GM21825 (cell line): ENCODE measurements at regions not wholly inside any gene's neighbourhood (a gene's known extent, or its start where the extent isn't known, plus 50 kb on each side); places are given as distances from the start of the nearest gene placed in this dataset.
"Not testable (repeated sequence)": the region's sequence is repeated elsewhere in the genome, so short reads cannot be mapped to it uniquely, and the experiment has no call there.

Experiments used
- ATAC-seq: cut with Tn5 transposase; IDR thresholded peaks from one replicate; pipeline ENCODE4 v1.9.1; 2021; ENCODE audit warnings: mild to moderate bottlenecking, moderate library complexity; ENCODE audit not compliant: unreplicated experiment

DNA sequence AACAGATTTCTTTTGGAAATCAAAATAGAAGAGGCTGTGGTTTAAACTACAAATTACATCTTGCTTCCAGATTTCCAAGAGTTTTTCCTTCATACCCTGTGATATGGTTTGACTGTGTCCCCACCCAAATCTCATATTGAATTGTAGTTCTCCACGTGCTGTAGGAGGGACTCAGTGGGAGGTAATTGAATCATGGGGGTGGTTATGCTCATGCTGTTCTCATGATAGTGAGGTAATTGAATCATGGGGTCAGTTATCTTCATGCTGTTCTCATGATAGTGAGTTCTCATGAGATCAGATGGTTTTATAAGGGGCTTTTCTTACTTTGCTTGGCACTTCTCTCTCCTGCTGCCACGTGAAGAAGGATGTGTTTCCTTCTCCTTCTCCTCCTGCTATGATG lies 687.0 kb upstream of the ZNF608 start:
- no peak for ATAC-seq

DNA sequence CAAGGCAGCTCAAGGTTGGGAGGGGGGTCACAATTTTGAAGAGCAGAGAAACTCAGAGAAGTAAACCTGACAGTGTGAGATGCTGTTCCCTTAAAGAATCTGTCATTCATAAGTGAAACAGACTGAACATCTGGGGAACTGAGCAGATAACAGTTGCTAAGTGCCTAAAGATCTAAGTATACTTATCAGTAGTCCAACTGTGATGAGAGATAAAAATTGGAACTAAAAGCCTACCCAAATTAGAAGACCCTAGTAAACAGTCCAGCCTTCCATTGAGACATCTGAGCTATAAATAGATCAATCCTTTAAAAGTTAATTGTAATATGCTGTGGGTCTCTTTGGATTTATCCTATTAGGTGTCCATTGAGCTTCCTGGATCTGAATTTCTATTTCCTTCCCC lies 692.8 kb upstream of the ZNF608 start:
- no peak for ATAC-seq

DNA sequence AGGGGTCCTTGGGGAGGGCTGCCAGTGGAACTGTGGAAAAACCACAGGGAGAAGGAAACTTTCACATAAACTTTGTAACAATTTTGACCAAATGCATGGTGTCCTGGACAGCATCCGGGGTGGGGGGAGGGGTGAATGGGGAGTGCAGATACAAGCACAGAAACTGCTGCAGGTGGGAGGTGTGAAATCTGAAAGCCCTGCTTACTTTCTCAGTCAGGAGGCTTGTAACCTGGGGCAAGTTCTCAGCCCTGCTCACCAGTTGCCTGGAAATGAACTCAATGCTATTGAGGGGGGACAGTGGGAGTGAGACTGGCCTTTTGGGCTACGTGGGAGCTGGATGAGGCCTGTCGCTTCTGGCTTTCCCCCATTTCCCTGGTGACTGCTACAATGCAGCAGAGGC lies 694.5 kb upstream of the ZNF608 start:
- ATAC-seq, result no peak

DNA sequence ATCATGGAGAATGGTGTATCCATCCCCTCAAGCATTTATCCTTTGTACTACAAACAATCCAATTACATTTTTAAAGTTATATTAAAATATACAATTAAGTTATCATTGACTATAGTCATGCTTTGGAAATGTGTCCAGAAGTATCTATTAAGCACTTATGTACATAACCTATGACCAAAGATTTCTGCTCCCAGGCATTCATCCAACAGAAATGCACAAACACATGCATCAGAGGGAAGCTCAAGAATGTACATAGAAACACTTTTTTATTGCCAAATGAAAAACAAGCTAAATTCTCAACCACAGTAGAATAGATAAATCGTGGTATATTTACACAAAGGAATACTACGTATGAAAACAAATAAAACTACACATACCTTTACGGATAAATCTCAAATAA lies 700.5 kb upstream of the ZNF608 start:
- no peak for ATAC-seq

DNA sequence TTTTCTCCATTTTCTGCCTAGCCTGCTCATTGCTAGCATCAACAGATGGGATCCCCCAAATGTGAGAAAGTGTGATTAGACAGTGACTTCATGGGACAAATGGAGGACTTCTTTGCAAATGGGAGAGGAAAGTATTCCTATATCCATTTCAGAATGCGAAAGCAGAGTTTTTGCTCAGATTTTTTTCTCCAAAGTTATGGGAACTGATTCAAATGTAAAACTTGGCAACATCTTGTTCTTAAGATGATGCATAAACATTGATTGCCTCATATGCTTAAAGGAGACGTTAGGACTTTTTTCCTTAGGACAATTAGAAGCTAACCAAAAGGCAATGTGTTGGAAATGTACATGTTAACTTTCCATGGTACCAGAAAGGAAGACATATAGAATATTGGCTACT lies 704.3 kb upstream of the ZNF608 start:
- ATAC-seq, result no peak

DNA sequence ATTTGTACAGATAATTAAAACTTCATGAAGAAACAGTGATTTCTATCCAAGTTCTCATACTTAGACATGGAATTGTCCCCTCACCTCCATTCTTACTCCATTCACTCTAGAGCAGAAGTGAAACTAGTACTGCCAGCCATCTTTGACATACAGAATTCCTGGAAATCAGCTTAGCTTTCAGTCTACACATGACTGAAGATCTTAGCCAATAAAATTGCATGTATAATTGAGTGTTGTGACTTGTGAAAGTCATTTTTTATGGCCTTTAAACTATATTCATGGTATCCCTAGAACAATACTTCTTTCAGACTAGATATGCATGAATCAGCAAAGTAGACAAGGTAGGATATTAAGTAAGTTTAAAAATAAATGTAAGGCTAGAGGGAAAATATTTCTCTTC lies 705.2 kb upstream of the ZNF608 start:
- no peak for ATAC-seq

DNA sequence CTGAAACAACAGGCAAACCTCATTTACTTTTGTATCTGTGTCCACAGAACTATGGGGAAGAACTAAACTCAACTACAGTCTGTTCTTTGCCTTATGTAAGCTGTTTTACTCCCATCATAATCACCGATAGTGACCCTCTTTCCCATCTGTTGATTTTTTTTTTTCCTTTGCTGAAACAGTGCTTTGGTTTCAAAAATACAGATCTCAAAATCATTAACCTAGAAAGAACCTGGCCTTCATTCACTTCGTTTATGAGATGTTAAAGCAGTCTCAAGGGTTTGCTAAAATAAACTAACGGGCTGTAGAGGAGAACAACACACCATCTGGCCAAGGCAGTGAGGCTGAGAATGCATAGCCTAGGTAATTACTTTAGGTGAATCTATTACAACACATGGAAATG lies 706.6 kb upstream of the ZNF608 start:
- ATAC-seq, result no peak

DNA sequence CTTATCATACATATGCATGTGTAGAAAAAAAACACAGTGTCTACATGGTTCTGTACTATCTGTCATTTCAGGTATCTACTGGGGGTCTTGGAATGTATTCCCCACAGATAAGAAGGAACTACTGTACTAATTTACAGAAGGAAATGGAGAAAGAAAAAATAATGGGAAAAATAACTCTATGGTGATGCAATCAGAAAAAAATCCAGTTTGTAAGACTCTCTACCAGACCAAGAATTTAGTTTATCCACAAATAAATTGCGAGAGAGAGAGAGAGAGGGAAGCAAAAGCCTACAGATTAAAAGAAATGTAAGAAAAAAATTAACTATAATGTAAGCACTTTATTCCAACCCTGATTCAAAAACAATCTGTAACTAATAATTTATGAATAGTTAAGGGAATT lies 708.6 kb upstream of the ZNF608 start:
- ATAC-seq, result no peak

DNA sequence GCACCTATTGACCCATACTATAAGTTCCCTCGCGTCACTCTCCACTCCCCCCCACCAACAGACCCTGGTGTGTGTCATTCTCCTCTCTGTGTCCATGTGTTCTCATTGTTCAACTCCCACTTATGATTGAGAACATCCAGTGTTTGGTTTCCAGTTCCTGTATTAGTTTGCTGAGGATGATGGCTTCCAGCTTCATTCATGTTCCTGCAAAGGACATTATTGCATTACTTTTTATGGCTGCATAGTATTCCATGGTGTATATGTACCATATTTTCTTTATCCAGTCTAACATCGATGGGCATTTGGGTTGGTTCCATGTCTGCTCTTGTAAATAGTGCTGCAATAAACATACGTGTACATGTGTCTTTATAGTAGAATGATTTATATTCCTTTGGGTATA lies 709.6 kb upstream of the ZNF608 start:
- not testable (repeated sequence) for ATAC-seq

DNA sequence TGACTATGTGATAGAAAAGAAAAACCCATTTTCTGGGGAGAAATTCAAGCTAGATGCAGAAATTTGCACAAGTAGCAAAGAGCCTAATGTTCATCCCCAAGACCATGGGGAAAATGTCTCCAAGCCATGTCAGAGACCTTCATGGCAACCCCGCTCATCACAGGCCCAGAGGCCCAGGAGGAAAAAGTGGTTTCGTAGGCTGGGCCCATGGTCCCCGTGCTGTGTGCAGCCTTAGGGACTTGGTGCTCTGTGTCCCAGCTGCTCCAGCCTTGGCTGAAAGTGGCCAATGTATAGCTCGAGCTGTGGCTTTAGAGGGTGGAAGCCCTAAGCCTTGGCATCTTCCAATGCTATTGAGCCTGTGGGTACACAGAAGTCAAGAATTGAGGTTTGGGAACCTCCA lies 711.2 kb upstream of the ZNF608 start:
- ATAC-seq, result no peak

DNA sequence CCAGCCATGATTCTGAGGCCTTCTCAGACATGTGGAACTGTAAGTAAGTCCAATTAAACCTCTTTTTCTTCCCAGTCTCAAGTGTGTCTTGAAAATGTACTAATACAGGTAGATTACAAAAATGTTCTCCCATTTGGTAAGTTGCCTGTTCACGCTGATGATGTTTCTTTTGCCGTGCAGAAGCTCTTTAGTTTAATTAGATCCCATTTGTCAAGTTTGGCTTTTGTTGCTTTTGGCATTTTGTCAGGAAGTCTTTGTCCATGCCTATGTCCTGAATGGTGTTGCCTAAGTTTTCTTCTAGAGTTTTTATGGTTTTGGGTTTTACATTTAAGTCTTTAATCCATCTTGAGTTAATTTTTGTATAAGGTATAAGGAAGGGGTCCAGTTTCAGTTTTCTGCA lies 712.5 kb upstream of the ZNF608 start:
- not testable (repeated sequence) for ATAC-seq

DNA sequence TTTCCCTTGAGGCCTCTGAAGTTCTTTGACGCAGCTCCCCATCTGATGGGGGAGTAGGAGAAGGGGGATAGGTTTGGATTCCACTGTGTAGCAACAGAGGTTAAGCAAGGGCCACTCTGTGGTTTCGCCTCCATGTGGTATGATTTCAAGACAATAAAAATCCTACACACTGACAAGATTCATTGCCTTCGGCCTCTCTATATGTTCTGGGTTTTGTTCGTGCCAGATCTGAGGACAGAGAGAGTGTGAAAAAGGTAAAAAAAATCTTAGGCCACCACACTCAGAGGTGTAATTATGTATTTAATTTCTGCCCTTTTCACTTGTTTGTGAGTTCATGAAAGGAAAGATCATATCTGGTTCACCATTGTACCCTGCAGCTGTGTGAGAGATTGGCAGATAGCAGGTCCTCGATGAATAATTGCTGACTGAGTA lies 715.2 kb upstream of the ZNF608 start:
- ATAC-seq, result no peak

DNA sequence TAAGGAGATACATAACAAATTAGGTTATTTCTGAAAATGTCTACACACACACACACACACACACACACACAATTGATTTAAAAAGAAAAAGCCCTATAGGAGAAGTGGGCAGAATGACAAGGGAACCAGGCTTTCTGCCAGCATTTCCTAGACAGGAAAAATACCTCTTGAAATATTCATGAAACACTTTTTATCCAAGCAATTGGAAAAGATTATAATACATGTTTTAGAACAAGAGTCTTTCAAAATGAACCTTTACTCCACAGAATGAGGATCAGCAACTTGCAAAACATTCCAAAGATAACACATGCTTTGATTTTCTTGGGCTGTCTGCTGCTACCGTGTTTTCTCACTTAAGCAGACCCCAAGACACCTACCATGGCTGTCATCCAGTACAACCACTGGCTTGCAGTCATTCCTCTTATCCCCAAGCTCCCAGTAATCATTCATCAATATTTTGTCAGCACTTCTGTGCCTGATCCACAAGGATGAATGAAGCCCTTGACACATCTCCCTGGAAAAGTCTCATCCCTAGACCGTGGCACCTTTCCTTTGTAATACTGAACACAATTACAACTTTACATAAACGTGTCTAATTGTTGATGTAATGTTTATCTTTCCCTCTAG lies 717.1 kb upstream of the ZNF608 start:
- no peak for ATAC-seq

DNA sequence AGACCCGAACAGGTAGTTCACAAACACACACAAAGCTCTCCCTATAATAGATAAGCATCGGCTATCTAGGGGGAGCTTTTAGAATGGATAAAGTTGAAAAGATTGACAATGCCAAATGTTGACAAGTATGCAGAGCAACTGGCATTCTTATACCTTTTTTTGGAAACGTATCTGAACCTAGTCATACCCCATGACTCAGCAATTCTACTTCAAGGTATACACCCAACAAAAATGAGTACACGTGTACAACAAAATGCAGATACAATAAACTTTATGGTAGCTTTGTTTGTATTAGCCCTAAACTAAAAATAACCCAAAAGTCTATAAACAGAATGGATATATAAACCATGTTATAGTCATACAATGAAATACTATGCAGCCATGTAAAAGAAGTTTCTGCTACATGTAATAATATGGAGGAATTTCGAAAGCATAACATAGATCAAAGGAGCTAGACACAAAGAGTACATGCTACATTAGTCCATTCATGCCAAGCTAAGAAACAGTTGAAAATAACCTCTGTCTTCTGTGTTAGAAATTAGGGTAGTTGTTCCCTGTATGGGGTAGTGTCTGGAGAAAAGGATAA lies 718.5 kb upstream of the ZNF608 start:
- ATAC-seq, result no peak

DNA sequence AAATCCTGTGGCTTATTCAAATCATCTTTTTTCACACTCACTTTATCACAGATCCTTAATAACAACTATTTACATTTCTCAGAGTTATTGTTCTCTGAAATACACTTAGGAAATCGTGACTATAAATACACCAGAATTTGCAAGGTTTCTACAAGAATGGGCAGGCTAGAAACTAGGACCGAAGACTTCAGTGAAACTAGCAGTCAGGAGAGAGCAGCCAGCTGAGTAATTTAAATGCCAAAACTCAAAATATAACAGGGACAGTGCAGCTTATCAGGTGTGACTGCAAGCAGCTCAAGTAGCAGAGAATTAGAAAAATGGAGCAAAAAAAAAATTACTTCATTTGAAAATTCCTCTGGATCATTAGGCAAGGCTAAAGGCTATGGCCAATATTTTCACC lies 719.3 kb upstream of the ZNF608 start:
- no peak for ATAC-seq

DNA sequence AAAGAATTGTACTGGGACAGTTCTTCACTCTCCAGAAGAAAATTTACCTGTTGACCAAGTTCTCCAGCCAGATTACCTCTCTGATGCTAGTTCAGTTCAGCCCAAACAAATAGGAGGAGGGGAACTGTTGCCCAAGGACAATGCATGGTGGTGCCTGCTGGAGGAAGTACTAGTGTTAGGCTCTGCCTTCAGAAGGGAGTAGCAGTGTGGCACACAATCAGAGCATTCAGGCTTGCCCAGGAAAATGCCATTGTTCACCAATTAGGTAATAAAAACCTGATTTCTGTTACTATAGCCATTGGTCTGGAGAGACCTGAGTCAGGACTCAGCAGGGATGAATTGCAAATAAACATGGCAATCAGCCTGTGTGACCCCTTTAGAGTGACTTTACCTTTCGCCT lies 720.8 kb upstream of the ZNF608 start:
- no peak for ATAC-seq

DNA sequence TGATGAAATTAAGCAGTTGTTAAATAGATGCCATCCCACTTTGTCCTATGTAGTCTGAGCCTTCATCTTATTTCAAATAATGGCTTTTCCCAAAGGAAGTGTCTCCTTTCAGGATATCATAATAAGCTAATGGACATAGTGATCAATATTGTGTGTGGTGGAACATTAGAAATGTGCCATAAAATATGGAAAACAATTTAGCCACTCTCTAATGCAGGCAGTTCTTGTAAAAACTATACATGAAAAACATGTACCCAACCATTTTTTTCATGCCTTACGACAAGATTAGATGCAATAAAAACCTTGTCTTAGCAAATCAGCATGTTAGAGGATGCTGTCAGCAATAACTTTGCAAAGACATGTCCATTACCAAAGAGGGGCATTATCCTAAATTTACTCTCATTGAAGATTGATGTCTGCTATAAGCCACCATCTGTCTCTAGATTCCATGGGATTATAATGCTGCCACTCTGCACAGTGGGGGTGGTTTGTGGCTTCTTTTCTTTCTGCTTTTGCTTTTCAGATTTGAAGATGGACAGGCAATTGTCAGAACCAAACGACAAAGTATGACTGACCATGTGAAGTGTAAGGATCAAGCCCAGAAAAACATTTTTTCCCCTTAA lies 724.0 kb upstream of the ZNF608 start:
- ATAC-seq, result no peak

DNA sequence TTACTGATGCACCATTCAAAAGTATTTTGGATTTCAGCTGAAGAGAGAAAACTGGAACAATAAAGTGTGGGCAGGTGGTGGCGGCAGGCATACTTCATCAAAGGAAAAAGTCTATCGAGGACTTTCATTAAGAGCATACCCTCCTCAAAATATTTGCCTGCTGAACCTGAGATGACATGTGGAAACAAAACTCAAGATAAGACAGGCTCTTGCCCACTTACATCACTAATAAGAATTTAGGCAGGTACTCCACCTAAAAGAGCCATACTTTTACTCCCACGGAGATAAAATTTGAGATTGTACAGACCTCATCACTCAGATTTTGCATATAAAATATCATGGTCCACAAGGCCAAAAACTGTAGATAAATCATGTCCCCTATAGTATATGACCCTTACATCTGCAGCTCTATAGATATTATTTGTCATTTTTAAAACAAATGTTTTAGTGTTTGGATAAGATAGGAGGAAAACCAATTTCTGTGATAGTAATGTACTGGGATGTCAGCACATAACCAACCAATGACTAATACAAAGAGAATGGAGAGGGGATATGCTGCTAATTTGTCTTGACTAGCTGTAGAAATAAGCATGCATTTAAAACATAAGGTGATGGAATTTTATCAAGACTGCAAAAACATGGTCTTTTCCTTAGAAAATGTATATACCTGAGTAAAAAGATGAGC lies 730.6 kb upstream of the ZNF608 start:
- ATAC-seq, result no peak

DNA sequence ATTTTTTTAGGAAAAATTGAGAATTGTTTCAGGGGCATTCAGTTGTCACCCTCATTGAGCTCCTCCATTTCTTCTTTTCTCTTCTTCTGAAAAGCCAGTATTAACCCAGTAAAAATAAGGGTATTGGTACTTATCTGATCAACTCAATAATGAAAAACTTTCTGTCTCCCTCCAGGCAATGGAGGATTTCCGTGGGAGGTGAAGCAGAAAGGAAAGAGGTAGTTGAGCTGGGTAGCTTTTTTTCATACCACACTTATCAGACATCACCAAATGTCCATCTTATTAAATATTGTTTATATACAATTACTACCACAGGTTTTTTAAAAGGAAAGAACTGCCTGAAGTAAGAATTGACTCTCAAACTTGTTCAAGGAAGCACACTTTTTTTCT lies 731.1 kb upstream of the ZNF608 start:
- no peak for ATAC-seq

DNA sequence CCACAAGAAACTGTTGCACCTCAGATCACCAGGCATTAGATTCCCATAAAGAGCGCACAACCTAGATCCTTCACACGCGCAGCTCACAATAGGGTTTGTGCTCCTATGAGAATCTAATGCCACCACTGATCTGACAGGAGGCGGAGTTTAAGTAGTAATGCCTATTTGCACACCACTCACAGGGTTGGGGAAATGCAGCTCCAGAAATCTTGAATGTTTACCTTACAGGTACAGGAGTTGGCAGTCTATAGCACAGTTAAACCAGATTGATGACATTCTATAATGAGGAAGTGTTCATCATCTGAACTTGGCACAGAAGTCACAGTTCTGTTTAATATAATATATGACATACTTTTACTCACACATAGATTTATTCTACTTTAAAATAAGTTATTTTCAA lies 732.2 kb upstream of the ZNF608 start:
- no peak for ATAC-seq

DNA sequence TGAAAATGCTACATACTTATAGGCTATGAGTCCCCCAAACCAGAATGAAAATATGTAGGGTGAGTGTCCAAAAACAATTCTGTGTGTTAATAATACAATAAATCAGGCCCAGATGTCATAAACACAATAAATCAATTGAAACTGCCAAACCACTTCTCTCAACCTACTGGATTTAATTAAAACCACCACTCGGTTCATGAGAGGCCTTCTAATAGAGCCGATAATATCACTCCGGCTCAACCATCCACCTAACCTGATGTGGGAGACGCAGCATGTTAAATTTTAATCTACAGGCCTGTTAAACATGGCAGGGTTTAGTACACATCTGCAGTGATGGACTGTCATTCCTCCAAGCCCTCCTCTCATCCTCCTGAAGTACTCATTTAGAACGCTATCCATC lies 734.5 kb upstream of the ZNF608 start:
- ATAC-seq, result no peak
